Astrocyte of the spinal cord (primary cell): ENCODE measurements at regions not wholly inside any gene's neighbourhood (a gene's known extent, or its start where the extent isn't known, plus 50 kb on each side); places are given as distances from the start of the nearest gene placed in this dataset.

Experiments
- DNase-seq: peaks from one replicate; pipeline ENCODE4 v3.0.0; 2011; ENCODE audit warnings: low read depth, low spot score
- H3K4me3 ChIP-seq: 2 replicates; pipeline ENCODE4 v1.5.1; 2011; ENCODE audit warnings: low read depth, mild to moderate bottlenecking, low read length, moderate library complexity
- CTCF ChIP-seq: IDR thresholded peaks from 2 replicates; pipeline ENCODE4 v1.5.1; 2012; ENCODE audit warnings: low read depth, mild to moderate bottlenecking, low read length, inconsistent platforms
- in situ Hi-C: cut with HindIII; loops from 2 replicates; pipeline ENCODE4 v1.10.0; 2017; ENCODE audit warnings: low sequenced_read_pairs

DNA sequence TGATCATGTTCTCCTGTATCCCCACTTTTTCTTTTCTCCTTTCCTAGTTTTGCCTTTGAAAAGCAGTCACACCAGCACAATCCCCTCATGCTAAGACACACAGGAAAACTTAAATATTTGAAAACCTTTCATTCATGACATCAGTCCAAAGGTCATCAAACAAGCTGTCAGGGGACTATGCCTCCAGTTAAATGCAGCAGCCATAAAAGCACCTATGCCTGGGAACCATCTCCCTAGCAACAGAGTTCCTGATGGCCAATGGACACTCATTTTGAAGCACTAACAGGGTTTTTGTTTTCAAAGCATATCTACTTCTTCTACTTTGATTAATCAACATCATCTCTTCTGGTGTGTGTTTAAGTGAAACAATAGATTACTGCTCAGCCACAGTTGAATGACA lies 286.4 kb upstream of the PARD3B start:
- TF ChIP-seq CTCF = no peak
- in situ Hi-C loops = no loop called here
- DNase-seq = no peak
- H3K4me3 ChIP-seq = no peak overlapping the region

DNA sequence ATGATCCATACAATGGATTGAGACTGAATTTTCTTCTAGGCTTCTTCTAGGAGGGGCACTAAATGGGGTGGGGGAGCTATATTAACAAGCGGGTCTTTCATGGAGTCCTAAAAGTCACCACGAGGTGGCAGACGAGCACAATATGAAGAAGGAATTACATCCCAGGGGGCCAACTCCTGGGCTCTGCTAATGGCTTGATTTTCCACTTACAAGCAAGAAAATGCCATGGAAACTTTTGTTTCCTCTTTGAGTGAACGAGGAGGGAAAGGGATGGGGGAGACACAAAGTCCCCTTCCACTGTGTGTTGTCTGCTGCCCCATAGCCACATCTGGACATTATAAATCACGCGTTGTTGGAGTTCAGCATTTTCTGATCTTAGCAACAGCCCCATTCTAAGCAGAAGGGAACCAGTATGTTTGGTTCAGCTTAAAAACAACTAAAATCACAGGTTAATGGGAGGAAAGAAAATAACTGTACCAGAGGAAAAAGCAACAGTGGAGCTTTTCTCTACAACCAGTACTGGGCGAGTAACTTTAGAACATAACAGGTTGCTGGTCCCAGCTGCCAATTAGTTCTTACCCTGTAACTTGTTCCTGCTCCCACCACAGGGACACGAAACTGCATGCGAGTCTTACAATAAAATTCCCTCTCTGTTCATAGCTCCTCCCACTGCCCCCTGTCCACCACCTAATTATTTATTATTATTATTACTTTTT lies 285.0 kb upstream of the PARD3B start:
- H3K4me3 ChIP-seq = no peak overlapping the region
- in situ Hi-C loops = no loop called here

GRCh38 chr2:204260901-204261300 lies 284.4 kb upstream of the PARD3B start:
- in situ Hi-C loops = no loop called here

More for the DNA sequence above, 285.0 kb upstream of the PARD3B start:
- TF ChIP-seq CTCF = peak; percentile 75
- peak; percentile 79 for DNase-seq

GRCh38 chr2:204261846-204262245 lies 283.4 kb upstream of the PARD3B start:
- no peak for DNase-seq
- in situ Hi-C loops = no loop called here
- no peak for TF ChIP-seq CTCF
- no peak overlapping the region for H3K4me3 ChIP-seq

More at GRCh38 chr2:204260901-204261300, 284.4 kb upstream of the PARD3B start:
- no peak for DNase-seq
- H3K4me3 ChIP-seq = no peak overlapping the region
- no peak for TF ChIP-seq CTCF

DNA sequence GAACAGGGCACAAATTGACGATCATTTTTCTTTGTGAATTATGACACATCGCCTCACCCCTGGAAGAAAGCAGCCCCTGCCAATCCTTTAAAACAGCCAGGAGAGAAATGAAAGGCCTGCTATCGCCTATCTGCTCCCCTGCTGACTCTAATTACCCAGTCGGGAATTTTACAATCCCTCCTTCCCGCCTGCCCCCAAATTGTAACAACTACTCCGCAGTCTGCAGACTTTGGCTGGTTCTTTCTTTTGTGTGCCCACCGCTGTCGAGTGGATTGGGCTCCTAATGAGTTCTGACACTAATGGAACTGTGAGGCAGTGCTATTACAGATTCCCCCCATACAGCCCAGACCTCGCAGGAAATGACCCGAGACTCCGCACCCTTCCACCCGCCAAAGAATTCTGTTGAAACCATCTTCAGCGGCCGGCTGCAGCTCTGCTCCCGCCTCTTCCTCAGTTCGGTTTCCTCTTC lies 281.2 kb upstream of the PARD3B start:
- in situ Hi-C loops = no loop called here

GRCh38 chr2:204264621-204265140 lies 280.6 kb upstream of the PARD3B start:
- TF ChIP-seq CTCF = no peak
- H3K4me3 ChIP-seq = no peak overlapping the region

More for the DNA sequence above, 281.2 kb upstream of the PARD3B start:
- TF ChIP-seq CTCF = no peak
- no peak for DNase-seq
- H3K4me3 ChIP-seq = no peak overlapping the region

More at GRCh38 chr2:204264621-204265140, 280.6 kb upstream of the PARD3B start:
- in situ Hi-C loops = no loop called here
- no peak for DNase-seq
